ENCODE measurements at regions not wholly inside any gene's neighbourhood (a gene's known extent, or its start where the extent isn't known, plus 50 kb on each side); places are given as distances from the start of the nearest gene placed in this dataset.

- no peak for TF ChIP-seq E2F6 (IDR thresholded peaks at IDR 0.05; ENCODE audit: borderline replicate concordance, low read depth)
- no peak for TF ChIP-seq RFX5 (IDR thresholded peaks at IDR 0.05)
These were observed 840.1 kb downstream of the TRHDE start (continued) for GRCh38 chr12:73112035-73112816.

- no peaks in the 10 kb centered on the region for H3K4me1 ChIP-seq
- 27% methylated on average over 4 of the region's 4 CpGs for WGBS (ENCODE audit: missing lambda C conversion rate)
- ChIA-PET POLR2A (no interaction called here), CTCF (no interaction called here)
- H3K27ac ChIP-seq = no peak overlapping the region
- H3K4me3 ChIP-seq = no peak overlapping the region
- FAIRE-seq (no peak), ATAC-seq (no peak), DNase-seq (ENCODE audit: low read depth in 1 of 2, low spot score in 1 of 2) (no peak)
- no peak overlapping the region for H3K4me2 ChIP-seq
- no peak for TF ChIP-seq RNF2 (IDR thresholded peaks at IDR 0.05; ENCODE audit: borderline replicate concordance, low read depth)
- TF ChIP-seq ZSCAN20 (CRISPR knock-in tag; IDR thresholded peaks at IDR 0.05) = no peak
- no peak for TF ChIP-seq RAD21 (conservative IDR thresholded peaks at IDR 0.05 in 1 of 2, IDR thresholded peaks at IDR 0.05 in 1 of 2)
- no peak for TF ChIP-seq JUN (IDR thresholded peaks at IDR 0.05)
- TF ChIP-seq HDAC2 (IDR thresholded peaks at IDR 0.05) = no peak
- no peak for TF ChIP-seq RCOR1 (IDR thresholded peaks at IDR 0.05; ENCODE audit: low read depth, low read length)
- TF ChIP-seq POLR2A (IDR thresholded peaks at IDR 0.05; ENCODE audit: low read length) = no peak
- no peak for TF ChIP-seq E2F6 (IDR thresholded peaks at IDR 0.05; ENCODE audit: borderline replicate concordance, low read depth)
- TF ChIP-seq KDM5A (IDR thresholded peaks at IDR 0.05) = no peak
- TF ChIP-seq POLR2AphosphoS2 (conservative IDR thresholded peaks at IDR 0.05; ENCODE audit: low read length) = no peak
- no peak for TF ChIP-seq ZC3H11A (IDR thresholded peaks at IDR 0.05)
- TF ChIP-seq BCL3 (IDR thresholded peaks at IDR 0.05) = no peak
- no peak for TF ChIP-seq SMC3 (IDR thresholded peaks at IDR 0.05)
- TF ChIP-seq CHD2 (IDR thresholded peaks at IDR 0.05; ENCODE audit: low read length, partially characterized antibody) = no peak
- TF ChIP-seq HOXA7 (CRISPR knock-in tag; IDR thresholded peaks at IDR 0.05) = no peak
- H3K9me3 ChIP-seq = 0 out of 3 replicates have a peak, but pooled peaks cover 3% of the 10 kb centered on the region
These were observed 852.3 kb downstream of the TRHDE start for GRCh38 chr12:73124480-73124879.

- no peak overlapping the region for H3K27ac ChIP-seq
- H3K4me1 ChIP-seq = no peaks in the 10 kb centered on the region
- H3K9me3 ChIP-seq = 0 out of 3 replicates have a peak, but pooled peaks cover 3% of the 10 kb centered on the region
- no peak overlapping the region for H3K4me2 ChIP-seq
- POLR2A ChIA-PET = no interaction called here
- CTCF ChIA-PET = interaction anchor here (0.7 kb wide), 1 partner anchor 1143 kb away, joined by 3 read pairs; no protein-coding TSS in a partner anchor
- FAIRE-seq (no peak), DNase-seq (ENCODE audit: low read depth in 1 of 2, low spot score in 1 of 2) (no peak), ATAC-seq (no peak)
- no peak overlapping the region for H3K4me3 ChIP-seq
- TF ChIP-seq CBX2 (IDR thresholded peaks at IDR 0.05; ENCODE audit: borderline replicate concordance, low read depth) (no peak), NR3C1 (IDR thresholded peaks at IDR 0.05) (no peak), ATOH8 (CRISPR knock-in tag; IDR thresholded peaks at IDR 0.05; ENCODE audit: low read depth) (no peak), HES2 (IDR thresholded peaks at IDR 0.05) (no peak), HOXB13 (CRISPR knock-in tag; IDR thresholded peaks at IDR 0.05; ENCODE audit: low read depth) (no peak)
These were observed 853.0 kb downstream of the TRHDE start for GRCh38 chr12:73125148-73125547.

All from A549 (cell line).